Gastroesophageal sphincter (tissue), 3 donors: ENCODE measurements at regions not wholly inside any gene's neighbourhood (a gene's known extent, or its start where the extent isn't known, plus 50 kb on each side); places are given as distances from the start of the nearest gene placed in this dataset.

ENCODE experiments used
- EP300 ChIP-seq: sonication (generic); formaldehyde crosslinking; IDR thresholded peaks from one replicate; pipeline ENCODE4 v1.6.1; 2017; ENCODE audit warnings: antibody characterized with exemption, mild to moderate bottlenecking
- POLR2A ChIP-seq, 2 donors: fragments of 450-650 bp; IDR thresholded peaks; one replicate each; pipeline ENCODE4 v1.6.1; 2017; ENCODE audit warnings: antibody characterized with exemption in 2 of 2, mild to moderate bottlenecking in 2 of 2, moderate library complexity in 1 of 2
- POLR2AphosphoS5 ChIP-seq: sonication (generic); formaldehyde crosslinking; IDR thresholded peaks from one replicate; pipeline ENCODE4 v1.6.1; 2017; ENCODE audit warnings: antibody characterized with exemption
- TF ChIP-seq, protein P1 (sequence below), 4 experiments: fragments of 200-600 bp in 2 of 4; fragments of 450-650 bp in 2 of 4; sonication (generic) in 1 of 4; IDR thresholded peaks; one replicate each; pipeline ENCODE4 v1.5.1; 2017 to 2019; ENCODE audit warnings: antibody characterized with exemption in 4 of 4, mild to moderate bottlenecking in 2 of 4, moderate library complexity in 2 of 4

DNA sequence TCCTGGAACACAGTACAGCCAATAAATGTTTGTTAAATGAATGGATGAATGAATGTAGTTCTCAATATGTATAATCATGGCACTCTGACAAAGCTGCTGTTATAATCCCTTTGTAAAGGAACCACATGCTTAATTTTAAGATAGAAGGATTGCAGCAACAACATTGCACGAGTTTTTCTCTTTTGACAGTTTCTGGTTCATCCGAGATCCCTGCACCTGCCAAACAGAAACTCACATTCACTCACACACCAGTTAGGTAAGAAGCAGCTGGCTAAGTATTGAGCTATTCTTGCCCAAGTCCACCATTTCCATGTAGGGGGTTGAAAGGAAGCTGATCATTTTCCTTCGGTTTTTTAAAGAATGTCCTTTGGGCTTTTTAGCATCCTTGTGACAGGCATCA, 133.7 kb upstream of the MAP1B start:
- TF ChIP-seq, protein P1, sequence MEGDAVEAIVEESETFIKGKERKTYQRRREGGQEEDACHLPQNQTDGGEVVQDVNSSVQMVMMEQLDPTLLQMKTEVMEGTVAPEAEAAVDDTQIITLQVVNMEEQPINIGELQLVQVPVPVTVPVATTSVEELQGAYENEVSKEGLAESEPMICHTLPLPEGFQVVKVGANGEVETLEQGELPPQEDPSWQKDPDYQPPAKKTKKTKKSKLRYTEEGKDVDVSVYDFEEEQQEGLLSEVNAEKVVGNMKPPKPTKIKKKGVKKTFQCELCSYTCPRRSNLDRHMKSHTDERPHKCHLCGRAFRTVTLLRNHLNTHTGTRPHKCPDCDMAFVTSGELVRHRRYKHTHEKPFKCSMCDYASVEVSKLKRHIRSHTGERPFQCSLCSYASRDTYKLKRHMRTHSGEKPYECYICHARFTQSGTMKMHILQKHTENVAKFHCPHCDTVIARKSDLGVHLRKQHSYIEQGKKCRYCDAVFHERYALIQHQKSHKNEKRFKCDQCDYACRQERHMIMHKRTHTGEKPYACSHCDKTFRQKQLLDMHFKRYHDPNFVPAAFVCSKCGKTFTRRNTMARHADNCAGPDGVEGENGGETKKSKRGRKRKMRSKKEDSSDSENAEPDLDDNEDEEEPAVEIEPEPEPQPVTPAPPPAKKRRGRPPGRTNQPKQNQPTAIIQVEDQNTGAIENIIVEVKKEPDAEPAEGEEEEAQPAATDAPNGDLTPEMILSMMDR (IDR thresholded peaks at IDR 0.05), result no peak
- TF ChIP-seq EP300 (no peak), POLR2AphosphoS5 (no peak), POLR2A (IDR thresholded peaks at IDR 0.05) (no peak)
